WERI-Rb-1 (cell line): ENCODE measurements at regions not wholly inside any gene's neighbourhood (a gene's known extent, or its start where the extent isn't known, plus 50 kb on each side); places are given as distances from the start of the nearest gene placed in this dataset.

ENCODE experiments used
- DNase-seq: peaks from one replicate; pipeline ENCODE4 v3.0.0-alpha.2; 2020
- H3K27ac ChIP-seq: fragments of 250-450 bp; sonication (Bioruptor Pico); 2 replicates; pipeline ENCODE4 v1.5.1; 2020; ENCODE audit warnings: mild to moderate bottlenecking, moderate library complexity
- H3K27me3 ChIP-seq: fragments of 250-450 bp; sonication (Bioruptor Pico); 2 replicates; pipeline ENCODE4 v1.5.1; 2021; ENCODE audit warnings: mild to moderate bottlenecking, low read depth, moderate library complexity; ENCODE audit not compliant: insufficient read depth, severe bottlenecking
- H3K36me3 ChIP-seq: fragments of 250-450 bp; sonication (Bioruptor Pico); 2 replicates; pipeline ENCODE4 v1.5.1; 2020; ENCODE audit warnings: mild to moderate bottlenecking, moderate library complexity
- H3K4me3 ChIP-seq: 2 replicates; pipeline ENCODE4 v1.5.1; 2011; ENCODE audit warnings: low read depth, mild to moderate bottlenecking, control low read depth, low read length
- H3K9me3 ChIP-seq: fragments of 250-450 bp; sonication (Bioruptor Pico); 2 replicates; pipeline ENCODE4 v1.5.1; 2021; ENCODE audit warnings: mild to moderate bottlenecking, moderate library complexity; ENCODE audit not compliant: severe bottlenecking
- CTCF ChIP-seq: IDR thresholded peaks from 2 replicates; pipeline ENCODE4 v1.5.1; 2011; ENCODE audit warnings: low read depth, mild to moderate bottlenecking, control low read depth, inconsistent platforms, low read length

GRCh38 chr1:165057956-165058355, 298.6 kb downstream of the LMX1A start:
- Histone ChIP-seq H3K27ac (no peak overlapping the region), H3K36me3 (no peaks in the 10 kb centered on the region), H3K4me3 (no peak overlapping the region), H3K27me3 (no peaks in the 10 kb centered on the region), H3K9me3 (no peaks in the 10 kb centered on the region)
- no peak for DNase-seq
- TF ChIP-seq CTCF, result no peak

- no peak overlapping the region for H3K27ac ChIP-seq
- no peak for DNase-seq
- TF ChIP-seq CTCF, result no peak
- H3K27me3 ChIP-seq, result no peaks in the 10 kb centered on the region
- H3K9me3 ChIP-seq, result no peaks in the 10 kb centered on the region
- H3K36me3 ChIP-seq, result no peaks in the 10 kb centered on the region
- no peak overlapping the region for H3K4me3 ChIP-seq
Measured at GRCh38 chr1:165056914-165057313, 299.6 kb downstream of the LMX1A start.

- no peak for DNase-seq
- Histone ChIP-seq H3K36me3 (no peaks in the 10 kb centered on the region), H3K9me3 (no peaks in the 10 kb centered on the region)
Measured at GRCh38 chr1:165055581-165055980, 300.9 kb downstream of the LMX1A start.

GRCh38 chr1:165054627-165055026, 301.9 kb downstream of the LMX1A start:
- Histone ChIP-seq H3K36me3 (no peaks in the 10 kb centered on the region), H3K27ac (no peak overlapping the region), H3K27me3 (no peaks in the 10 kb centered on the region), H3K4me3 (no peak overlapping the region), H3K9me3 (no peaks in the 10 kb centered on the region)
- no peak for DNase-seq
- no peak for TF ChIP-seq CTCF

More at GRCh38 chr1:165055581-165055980, 300.9 kb downstream of the LMX1A start:
- Histone ChIP-seq H3K27ac (no peak overlapping the region), H3K27me3 (no peaks in the 10 kb centered on the region), H3K4me3 (no peak overlapping the region)
- no peak for TF ChIP-seq CTCF

GRCh38 chr1:165053351-165053750, 303.2 kb downstream of the LMX1A start:
- Histone ChIP-seq H3K36me3 (no peaks in the 10 kb centered on the region), H3K27ac (no peak overlapping the region), H3K9me3 (no peaks in the 10 kb centered on the region), H3K27me3 (no peaks in the 10 kb centered on the region), H3K4me3 (no peak overlapping the region)
- no peak for TF ChIP-seq CTCF
- DNase-seq, result no peak

- Histone ChIP-seq H3K27ac (no peak overlapping the region), H3K4me3 (no peak overlapping the region), H3K27me3 (no peaks in the 10 kb centered on the region), H3K36me3 (no peaks in the 10 kb centered on the region), H3K9me3 (no peaks in the 10 kb centered on the region)
- no peak for TF ChIP-seq CTCF
- no peak for DNase-seq
Measured at GRCh38 chr1:165052936-165053335, 303.6 kb downstream of the LMX1A start.
